Ectodermal cell (in vitro differentiated cells): ENCODE measurements at regions not wholly inside any gene's neighbourhood (a gene's known extent, or its start where the extent isn't known, plus 50 kb on each side); places are given as distances from the start of the nearest gene placed in this dataset.
"Not testable (repeated sequence)": the region's sequence is repeated elsewhere in the genome, so short reads cannot be mapped to it uniquely, and the experiment has no call there.

Source experiments
- H3K27ac ChIP-seq: 2 replicates; pipeline ENCODE4 v1.7.0; 2013; ENCODE audit warnings: mild to moderate bottlenecking, low read depth, low read length; ENCODE audit not compliant: insufficient read depth, poor library complexity, severe bottlenecking
- H3K27me3 ChIP-seq: 2 replicates; pipeline ENCODE4 v1.7.0; 2013; ENCODE audit warnings: mild to moderate bottlenecking, low read length; ENCODE audit not compliant: insufficient read depth, control insufficient read depth, poor library complexity, severe bottlenecking
- H3K36me3 ChIP-seq: one replicate; pipeline ENCODE4 v1.7.0; 2013; ENCODE audit warnings: low read length; ENCODE audit not compliant: control insufficient read depth, insufficient read depth
- H3K4me1 ChIP-seq: one replicate; pipeline ENCODE4 v1.7.0; 2013; ENCODE audit warnings: low read length; ENCODE audit not compliant: control insufficient read depth, insufficient read depth
- H3K4me3 ChIP-seq: 2 replicates; pipeline ENCODE4 v1.7.0; 2013; ENCODE audit warnings: low read depth, low read length, control low read depth; ENCODE audit not compliant: insufficient read depth
- H3K9me3 ChIP-seq: 2 replicates; pipeline ENCODE4 v1.7.0; 2013; ENCODE audit warnings: mild to moderate bottlenecking, low read length, moderate library complexity; ENCODE audit not compliant: control insufficient read depth
- WGBS, 2 experiments: methylation state at CpG; one replicate each; pipeline ENCODE4 v1.1.7; 2013; ENCODE audit warnings: missing lambda C conversion rate in 2 of 2; 5-methylcytosine and 5-hydroxymethylcytosine counted together

DNA sequence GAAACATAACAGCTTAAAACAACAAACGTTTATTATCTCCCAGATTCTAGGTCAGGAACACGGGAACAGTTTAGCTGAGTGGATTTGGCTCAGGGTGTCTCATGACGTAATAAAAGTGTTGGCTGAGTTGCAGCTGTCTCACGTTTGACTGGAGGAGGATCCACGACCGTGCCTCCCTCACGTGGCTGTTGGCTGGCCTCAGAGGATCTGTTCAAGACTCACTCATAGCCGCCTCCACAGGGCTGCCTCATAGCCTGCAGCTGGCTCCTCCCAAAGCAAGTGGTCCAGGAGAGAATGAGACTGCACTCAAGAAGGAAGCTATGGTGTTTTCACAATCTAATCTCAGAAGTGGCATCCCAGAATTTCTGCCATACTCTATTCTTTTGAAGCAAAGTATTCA lies 167.1 kb downstream of the RPRM start:
- no peak overlapping the region for H3K27ac ChIP-seq
- H3K4me3 ChIP-seq: no peak overlapping the region
- no peaks in the 10 kb centered on the region for H3K27me3 ChIP-seq
- no peaks in the 10 kb centered on the region for H3K9me3 ChIP-seq
- no peaks in the 10 kb centered on the region for H3K36me3 ChIP-seq
- H3K4me1 ChIP-seq: no peaks in the 10 kb centered on the region
- WGBS, 2 experiments: 74 to 80% methylated on average over 8 of the region's 8 CpGs

DNA sequence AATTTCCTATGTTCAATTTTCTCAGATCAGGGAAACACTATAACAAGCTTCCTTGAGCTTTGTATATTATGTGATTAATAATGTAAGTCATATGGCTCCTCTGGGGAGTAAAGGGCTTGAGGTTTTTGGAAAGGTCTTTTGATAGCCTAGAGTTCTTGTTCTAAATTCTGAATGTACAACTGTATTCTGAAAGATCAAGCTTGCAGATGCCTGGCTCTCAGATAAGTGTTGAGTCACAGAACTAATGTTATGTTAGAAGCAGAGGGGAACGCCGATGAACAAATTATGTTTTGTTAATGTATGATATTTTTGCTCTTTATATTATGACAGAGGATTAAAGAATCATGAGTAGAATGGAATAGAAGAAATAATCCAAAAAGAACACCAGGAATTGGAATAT lies 170.1 kb downstream of the RPRM start:
- 69% methylated on average over 2 of the region's 2 CpGs for WGBS, 2 experiments
- Histone ChIP-seq H3K36me3 (no peaks in the 10 kb centered on the region), H3K9me3 (no peaks in the 10 kb centered on the region), H3K27ac (no peak overlapping the region), H3K4me1 (no peaks in the 10 kb centered on the region), H3K27me3 (no peaks in the 10 kb centered on the region), H3K4me3 (no peak overlapping the region)

- no peaks in the 10 kb centered on the region for H3K36me3 ChIP-seq
- H3K4me3 ChIP-seq: no peak overlapping the region
- H3K4me1 ChIP-seq: no peaks in the 10 kb centered on the region
- H3K27ac ChIP-seq: no peak overlapping the region
- WGBS, 2 experiments: 88 to 100% methylated on average over 1 of the region's 3 CpGs
- no peaks in the 10 kb centered on the region for H3K9me3 ChIP-seq
- no peaks in the 10 kb centered on the region for H3K27me3 ChIP-seq
Measured at GRCh38 chr2:153307223-153307622, 171.3 kb downstream of the RPRM start.

DNA sequence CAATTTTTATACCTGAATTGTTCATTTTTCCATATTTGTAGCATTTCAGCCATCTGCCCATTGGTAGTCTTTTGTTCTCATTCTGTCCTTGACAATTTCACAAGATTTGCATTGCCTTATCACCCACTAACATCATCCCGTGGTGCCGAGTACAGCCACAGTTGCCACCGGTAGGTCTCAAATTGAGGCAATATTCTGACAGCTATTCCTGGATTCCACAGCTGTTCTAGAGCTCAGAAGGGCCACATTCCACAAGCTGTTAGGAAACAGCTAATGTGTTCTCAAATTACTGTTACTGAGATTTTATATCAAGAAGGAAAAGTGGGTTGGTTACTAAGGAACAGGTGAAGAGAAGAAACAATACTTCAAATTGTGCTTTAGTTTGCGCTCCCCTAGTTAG lies 178.8 kb downstream of the RPRM start:
- 96 to 99% methylated on average over 4 of the region's 4 CpGs for WGBS, 2 experiments
- H3K4me3 ChIP-seq: no peak overlapping the region
- no peaks in the 10 kb centered on the region for H3K36me3 ChIP-seq
- H3K4me1 ChIP-seq: no peaks in the 10 kb centered on the region
- H3K27ac ChIP-seq: no peak overlapping the region
- no peaks in the 10 kb centered on the region for H3K9me3 ChIP-seq
- no peaks in the 10 kb centered on the region for H3K27me3 ChIP-seq

DNA sequence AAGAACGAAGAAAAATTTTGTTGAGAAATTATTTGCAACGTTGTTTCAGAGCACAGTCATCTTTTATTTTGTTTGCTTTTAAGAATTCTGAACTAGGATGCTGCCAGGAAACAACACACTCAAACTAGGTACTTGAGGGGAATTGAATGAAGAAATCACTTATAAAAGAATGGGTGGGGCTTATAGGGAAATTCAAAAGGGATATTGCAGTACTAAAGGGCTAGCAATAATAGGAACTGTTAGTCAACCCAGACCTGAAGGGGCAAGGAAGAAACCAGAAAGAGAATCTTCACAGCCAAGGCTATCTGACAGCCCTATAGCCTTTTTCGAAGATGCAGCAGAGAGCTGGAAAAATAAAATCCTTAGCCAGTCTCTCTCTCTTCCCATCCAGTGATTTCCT lies 179.3 kb downstream of the RPRM start:
- no peaks in the 10 kb centered on the region for H3K27me3 ChIP-seq
- no peak overlapping the region for H3K27ac ChIP-seq
- H3K4me3 ChIP-seq: no peak overlapping the region
- H3K4me1 ChIP-seq: no peaks in the 10 kb centered on the region
- no peaks in the 10 kb centered on the region for H3K9me3 ChIP-seq
- H3K36me3 ChIP-seq: no peaks in the 10 kb centered on the region
- 90 to 98% methylated on average over 3 of the region's 3 CpGs for WGBS, 2 experiments

DNA sequence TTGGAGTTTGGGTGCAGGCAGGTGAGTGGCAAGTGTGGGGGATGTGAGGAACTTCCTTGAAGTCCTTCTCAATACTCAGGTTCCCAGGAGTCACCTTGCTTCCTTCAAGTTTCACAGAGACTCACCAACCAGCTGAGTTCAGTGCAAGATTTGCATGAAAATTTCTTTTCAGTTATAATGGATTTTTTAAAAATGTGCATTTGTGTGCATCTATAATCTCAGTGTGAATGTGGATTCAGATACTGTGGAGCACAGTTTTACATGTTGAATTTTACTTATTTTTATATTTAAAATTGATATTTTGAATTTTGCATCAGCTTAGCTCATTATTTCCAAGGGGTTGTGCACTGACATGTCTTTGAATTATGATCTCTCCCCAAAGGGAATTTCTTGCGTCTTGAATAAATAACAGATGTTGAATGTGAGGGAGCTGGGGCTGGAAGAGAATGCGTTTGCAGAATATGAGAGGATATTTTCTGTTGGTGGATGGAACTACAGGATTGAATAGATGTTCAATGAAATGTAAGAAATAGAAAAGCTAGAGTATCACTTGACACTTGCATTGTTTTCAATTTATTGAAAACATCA lies 184.3 kb downstream of the RPRM start:
- Histone ChIP-seq H3K4me3 (no peak overlapping the region), H3K27me3 (no peaks in the 10 kb centered on the region), H3K9me3 (no peaks in the 10 kb centered on the region), H3K36me3 (no peaks in the 10 kb centered on the region), H3K27ac (no peak overlapping the region), H3K4me1 (no peaks in the 10 kb centered on the region)
- WGBS, 2 experiments: 44 to 48% methylated on average over 2 of the region's 2 CpGs

GRCh38 chr2:153291718-153292117 lies 186.8 kb downstream of the RPRM start:
- no peak overlapping the region for H3K27ac ChIP-seq
- H3K27me3 ChIP-seq: no peaks in the 10 kb centered on the region
- no peak overlapping the region for H3K4me3 ChIP-seq
- H3K36me3 ChIP-seq: no peaks in the 10 kb centered on the region
- H3K4me1 ChIP-seq: no peaks in the 10 kb centered on the region
- H3K9me3 ChIP-seq: no peaks in the 10 kb centered on the region
- WGBS, 2 experiments: 92% methylated on average over 5 of the region's 5 CpGs

GRCh38 chr2:153287109-153287801 lies 191.3 kb downstream of the RPRM start:
- H3K4me3 ChIP-seq: peak overlapping the region; percentile 32

GRCh38 chr2:153268941-153269461 lies 209.6 kb downstream of the RPRM start:
- no peak overlapping the region for H3K4me3 ChIP-seq
- H3K9me3 ChIP-seq: no peaks in the 10 kb centered on the region
- H3K4me1 ChIP-seq: no peaks in the 10 kb centered on the region
- H3K27ac ChIP-seq: no peak overlapping the region
- no peaks in the 10 kb centered on the region for H3K36me3 ChIP-seq
- H3K27me3 ChIP-seq: no peaks in the 10 kb centered on the region

More at GRCh38 chr2:153287109-153287801, 191.3 kb downstream of the RPRM start:
- H3K27ac ChIP-seq: no peak overlapping the region
- H3K27me3 ChIP-seq: no peaks in the 10 kb centered on the region
- no peaks in the 10 kb centered on the region for H3K36me3 ChIP-seq
- no peaks in the 10 kb centered on the region for H3K4me1 ChIP-seq
- WGBS, 2 experiments: 40 to 43% methylated on average over 24 of the region's 24 CpGs
- H3K9me3 ChIP-seq: no peaks in the 10 kb centered on the region

GRCh38 chr2:153256876-153257275 lies 221.7 kb downstream of the RPRM start:
- not testable (repeated sequence) for H3K4me3 ChIP-seq, H3K27me3 ChIP-seq, H3K36me3 ChIP-seq, H3K9me3 ChIP-seq, H3K4me1 ChIP-seq, H3K27ac ChIP-seq
- 82 to 89% methylated on average over 17 to 18 of the region's 18 CpGs for WGBS, 2 experiments
